Testis (tissue), 2 donors: ENCODE measurements at regions not wholly inside any gene's neighbourhood (a gene's known extent, or its start where the extent isn't known, plus 50 kb on each side); places are given as distances from the start of the nearest gene placed in this dataset.

ENCODE experiments used
- DNase-seq: peaks from one replicate; pipeline ENCODE4 v3.0.0-alpha.2; 2019
- H3K27ac ChIP-seq, 2 donors: fragments of 200-600 bp; sonication (generic); one replicate each; pipeline ENCODE4 v1.5.1; 2019
- H3K27me3 ChIP-seq: fragments of 200-600 bp; sonication (generic); one replicate; pipeline ENCODE4 v1.5.1; 2019
- H3K36me3 ChIP-seq: fragments of 200-600 bp; sonication (generic); one replicate; pipeline ENCODE4 v1.5.1; 2017; ENCODE audit warnings: low read depth; ENCODE audit errors: missing control alignments
- H3K4me1 ChIP-seq: fragments of 200-600 bp; sonication (generic); one replicate; pipeline ENCODE4 v1.5.1; 2019
- H3K4me3 ChIP-seq, 2 donors: fragments of 200-600 bp; sonication (generic); one replicate each; pipeline ENCODE4 v1.5.1; 2017 to 2019
- H3K9me3 ChIP-seq: fragments of 200-600 bp; sonication (generic); one replicate; pipeline ENCODE4 v1.5.1; 2017
- CTCF ChIP-seq, 3 experiments: fragments of 450-650 bp in 2 of 3; fragments of 200-600 bp in 1 of 3; sonication (generic) in 1 of 3; IDR thresholded peaks; one replicate each; pipeline ENCODE4 v1.5.1; 2016 to 2019; ENCODE audit warnings: antibody characterized with exemption in 3 of 3, mild to moderate bottlenecking in 2 of 3, moderate library complexity in 1 of 3
- POLR2A ChIP-seq: fragments of 450-650 bp; IDR thresholded peaks from one replicate; pipeline ENCODE4 v1.6.1; 2017; ENCODE audit warnings: antibody characterized with exemption, mild to moderate bottlenecking, moderate library complexity
- WGBS, 2 donors: methylation state at CpG; one replicate each; pipeline ENCODE4 v1.1.5; 2018; 5-methylcytosine and 5-hydroxymethylcytosine counted together
- intact Hi-C: fragments of 100-400 bp; cut with DNase I; formaldehyde crosslinking; loops from one replicate; pipeline ENCODE4 v1.15.1; 2023; ENCODE audit warnings: low total_unique reads

GRCh38 chr1:170881268-170882265, 53.8 kb upstream of the MROH9 start:
- intact Hi-C loops = no loop called here
- TF ChIP-seq POLR2A = no peak
- peak; percentile 41 to 66 (median 48) for TF ChIP-seq CTCF (IDR thresholded peaks at IDR 0.05)
- Histone ChIP-seq H3K9me3 (no peaks in the 10 kb centered on the region), H3K4me3 (no peak overlapping the region), H3K27ac (no peak overlapping the region), H3K36me3 (no peaks in the 10 kb centered on the region), H3K4me1 (no peaks in the 10 kb centered on the region), H3K27me3 (no peaks in the 10 kb centered on the region)
- DNase-seq = peak; percentile 31
- 24 to 42% methylated on average over 5 of the region's 5 CpGs for WGBS, 2 donors
